HFFc6 (cell line): ENCODE measurements at regions not wholly inside any gene's neighbourhood (a gene's known extent, or its start where the extent isn't known, plus 50 kb on each side); places are given as distances from the start of the nearest gene placed in this dataset.

Experiments used
- DNase-seq: peaks from one replicate; pipeline ENCODE4 v3.0.0-alpha.2; 2018
- H3K27ac Mint-ChIP-seq: 2 replicates; pipeline ENCODE4 v1.8.0; 2020; ENCODE audit warnings: mild to moderate bottlenecking, mixed read lengths
- H3K27me3 Mint-ChIP-seq: 2 replicates; pipeline ENCODE4 v1.8.0; 2021; ENCODE audit warnings: mild to moderate bottlenecking, moderate library complexity, mixed read lengths; ENCODE audit not compliant: insufficient read depth
- H3K36me3 Mint-ChIP-seq: 2 replicates; pipeline ENCODE4 v1.8.0; 2021; ENCODE audit warnings: low read depth, mixed read lengths
- H3K4me1 Mint-ChIP-seq: 2 replicates; pipeline ENCODE4 v1.8.0; 2020; ENCODE audit warnings: low read depth, mixed read lengths
- H3K4me3 Mint-ChIP-seq: 2 replicates; pipeline ENCODE4 v1.8.0; 2020; ENCODE audit warnings: mild to moderate bottlenecking, moderate library complexity, mixed read lengths
- H3K9me3 Mint-ChIP-seq: 2 replicates; pipeline ENCODE4 v1.8.0; 2020; ENCODE audit warnings: mild to moderate bottlenecking, mixed read lengths
- TF ChIP-seq, protein P1 (sequence below): fragments of 200-600 bp; sonication (generic); IDR thresholded peaks from 2 replicates; pipeline ENCODE4 v1.5.0; 2021; ENCODE audit warnings: antibody characterized with exemption, mild to moderate bottlenecking

DNA sequence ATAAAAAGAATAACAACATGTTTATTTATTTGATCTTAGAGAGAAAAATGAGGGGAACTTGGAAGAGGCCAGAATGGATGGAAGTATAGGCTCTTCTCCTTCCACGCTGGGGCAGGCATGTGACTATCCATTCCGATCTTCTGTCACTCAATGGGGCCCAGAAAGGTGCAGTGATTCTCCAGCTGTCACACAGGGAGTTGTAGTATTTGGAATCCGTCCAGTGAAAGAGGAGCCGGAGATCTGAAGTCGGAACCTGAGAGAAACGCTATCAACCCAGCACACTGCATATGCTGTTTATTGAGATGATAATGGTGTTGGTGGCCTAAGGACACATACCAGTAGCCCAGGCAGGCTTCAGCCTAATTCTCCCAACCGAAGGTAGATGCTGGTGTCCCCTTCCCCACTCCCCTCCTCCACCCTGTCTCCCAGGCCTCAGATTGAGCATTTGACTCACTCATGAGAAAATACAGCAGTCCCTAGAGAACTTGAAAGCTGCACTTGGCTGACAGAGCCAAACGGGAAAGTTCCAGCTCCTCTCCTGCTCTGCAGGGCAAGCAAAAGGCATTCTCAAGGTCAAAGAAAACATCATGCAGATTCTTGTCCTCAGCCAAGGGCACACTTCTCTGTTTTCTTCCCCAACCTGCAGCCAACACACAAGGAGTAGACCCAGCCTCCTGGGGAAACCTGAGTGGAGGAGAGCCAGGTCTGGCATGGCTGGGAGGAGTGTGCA, 100.4 kb downstream of the IRF2BPL start:
- Mint-ChIP-seq H3K4me3 (no peak overlapping the region), H3K27ac (no peak overlapping the region), H3K27me3 (peaks cover 9% of the 10 kb centered on the region), H3K4me1 (peaks cover 24% of the 10 kb centered on the region), H3K36me3 (no peaks in the 10 kb centered on the region), H3K9me3 (no peaks in the 10 kb centered on the region)
- DNase-seq: no peak
- TF ChIP-seq, protein P1, sequence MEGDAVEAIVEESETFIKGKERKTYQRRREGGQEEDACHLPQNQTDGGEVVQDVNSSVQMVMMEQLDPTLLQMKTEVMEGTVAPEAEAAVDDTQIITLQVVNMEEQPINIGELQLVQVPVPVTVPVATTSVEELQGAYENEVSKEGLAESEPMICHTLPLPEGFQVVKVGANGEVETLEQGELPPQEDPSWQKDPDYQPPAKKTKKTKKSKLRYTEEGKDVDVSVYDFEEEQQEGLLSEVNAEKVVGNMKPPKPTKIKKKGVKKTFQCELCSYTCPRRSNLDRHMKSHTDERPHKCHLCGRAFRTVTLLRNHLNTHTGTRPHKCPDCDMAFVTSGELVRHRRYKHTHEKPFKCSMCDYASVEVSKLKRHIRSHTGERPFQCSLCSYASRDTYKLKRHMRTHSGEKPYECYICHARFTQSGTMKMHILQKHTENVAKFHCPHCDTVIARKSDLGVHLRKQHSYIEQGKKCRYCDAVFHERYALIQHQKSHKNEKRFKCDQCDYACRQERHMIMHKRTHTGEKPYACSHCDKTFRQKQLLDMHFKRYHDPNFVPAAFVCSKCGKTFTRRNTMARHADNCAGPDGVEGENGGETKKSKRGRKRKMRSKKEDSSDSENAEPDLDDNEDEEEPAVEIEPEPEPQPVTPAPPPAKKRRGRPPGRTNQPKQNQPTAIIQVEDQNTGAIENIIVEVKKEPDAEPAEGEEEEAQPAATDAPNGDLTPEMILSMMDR: no peak

DNA sequence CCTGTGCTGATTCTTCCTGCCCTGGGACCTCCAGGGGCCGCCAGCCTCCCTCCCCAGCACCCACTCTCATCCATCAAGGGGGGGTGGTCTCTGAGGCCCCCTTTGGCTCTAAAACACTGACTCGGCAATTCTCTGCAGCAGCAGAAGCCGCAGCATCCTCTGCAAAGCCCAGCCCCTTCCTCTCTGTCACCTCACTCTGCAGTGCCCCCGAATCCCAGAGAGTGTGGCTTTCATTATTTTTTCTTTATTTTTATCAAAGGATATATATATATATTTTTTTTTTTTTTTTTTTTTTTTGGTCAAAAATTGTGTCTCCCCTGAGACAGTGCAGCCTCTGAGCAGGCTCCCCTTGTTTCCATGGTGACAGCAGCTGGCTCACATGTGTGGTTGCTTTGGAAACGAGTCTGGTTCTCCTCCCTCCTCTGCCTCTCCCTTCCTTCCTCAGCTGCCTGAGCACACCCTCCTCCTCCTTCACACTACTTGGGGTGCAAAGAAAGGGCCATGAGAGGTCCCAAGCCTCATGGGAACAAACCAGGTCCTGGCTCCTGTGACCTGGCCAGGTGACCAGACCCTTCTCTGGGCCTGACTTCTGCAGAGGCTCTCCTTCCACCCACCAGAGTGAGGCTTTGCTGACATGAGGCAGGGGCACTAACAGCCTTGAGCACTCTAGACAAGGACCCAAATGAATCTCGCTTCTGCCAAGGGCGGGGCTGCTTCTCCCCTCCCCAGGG, 100.5 kb downstream of the LRRC74A start:
- Mint-ChIP-seq H3K27me3 (peaks cover 8% of the 10 kb centered on the region), H3K4me1 (peaks cover 33% of the 10 kb centered on the region), H3K4me3 (no peak overlapping the region), H3K9me3 (no peaks in the 10 kb centered on the region), H3K27ac (peak overlapping the region; percentile 66), H3K36me3 (no peaks in the 10 kb centered on the region)
- peak; percentile 61 for DNase-seq
- TF ChIP-seq, protein P1: no peak

DNA sequence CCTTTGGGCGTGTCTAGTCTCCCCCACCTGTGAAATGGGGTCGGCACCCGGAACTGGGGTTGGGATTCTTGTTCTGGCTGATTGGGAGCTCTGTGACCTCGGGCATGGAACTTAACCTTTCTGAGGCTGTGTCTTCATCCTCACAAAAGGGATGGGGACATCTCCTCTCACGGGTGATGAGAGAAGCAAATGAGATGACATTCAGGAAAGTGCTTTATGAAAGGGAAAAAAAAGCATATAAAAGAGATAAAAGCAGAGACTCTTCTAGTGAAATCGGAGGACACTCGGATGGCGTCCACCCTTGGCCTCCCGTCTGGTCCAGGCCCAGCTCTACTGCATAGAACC, 98.9 kb downstream of the LRRC74A start:
- no peak overlapping the region for H3K4me3 Mint-ChIP-seq
- H3K9me3 Mint-ChIP-seq: no peaks in the 10 kb centered on the region
- H3K27ac Mint-ChIP-seq: no peak overlapping the region; the same call in 1 of the 2 replicates

DNA sequence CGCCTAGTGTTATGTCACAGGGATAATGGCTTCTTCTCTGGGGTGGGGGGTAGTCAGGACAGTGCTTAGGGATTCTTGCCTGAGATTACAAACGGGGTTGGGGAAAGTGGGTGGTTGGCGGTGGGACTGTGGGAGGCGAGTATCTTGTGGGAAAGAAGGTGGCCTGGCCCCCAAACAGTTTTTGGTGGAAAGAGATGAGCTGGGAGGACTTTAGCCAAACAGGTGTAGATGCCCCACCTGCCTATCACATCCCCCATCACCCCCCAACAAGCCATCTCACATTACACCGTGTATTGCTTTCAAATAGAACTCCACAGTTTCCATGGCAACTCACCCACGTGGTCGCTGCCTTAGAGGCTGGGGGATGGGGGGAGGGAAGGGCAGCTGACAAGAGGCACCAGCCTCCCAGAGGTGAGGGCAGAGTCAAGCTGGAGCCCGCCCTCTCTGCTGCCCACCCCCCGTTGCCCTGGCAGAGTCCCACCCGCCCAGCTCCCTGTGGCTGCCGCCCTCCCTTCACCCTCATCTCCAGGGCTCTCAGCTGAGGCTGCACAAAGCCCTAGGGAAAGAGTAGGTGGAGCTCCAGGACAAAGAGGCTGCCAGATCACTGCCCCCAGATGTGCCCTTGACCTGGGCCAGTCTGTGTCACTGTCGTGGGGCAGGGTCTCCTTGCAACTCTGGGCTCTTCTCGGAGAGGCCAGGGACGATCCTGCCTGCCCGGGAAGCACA, 98.3 kb downstream of the LRRC74A start:
- no peaks in the 10 kb centered on the region for H3K9me3 Mint-ChIP-seq
- peaks cover 4% of the 10 kb centered on the region for H3K27me3 Mint-ChIP-seq
- no peaks in the 10 kb centered on the region for H3K36me3 Mint-ChIP-seq
- peaks cover 52% of the 10 kb centered on the region for H3K4me1 Mint-ChIP-seq
- DNase-seq: no peak
- H3K27ac Mint-ChIP-seq: no peak overlapping the region
- TF ChIP-seq, protein P1: no peak
- no peak overlapping the region for H3K4me3 Mint-ChIP-seq

More for the DNA sequence above, 98.9 kb downstream of the LRRC74A start:
- TF ChIP-seq, protein P1: no peak
- no peak for DNase-seq
- H3K36me3 Mint-ChIP-seq: no peaks in the 10 kb centered on the region
- H3K27me3 Mint-ChIP-seq: peaks cover 4% of the 10 kb centered on the region
- peaks cover 47% of the 10 kb centered on the region for H3K4me1 Mint-ChIP-seq

DNA sequence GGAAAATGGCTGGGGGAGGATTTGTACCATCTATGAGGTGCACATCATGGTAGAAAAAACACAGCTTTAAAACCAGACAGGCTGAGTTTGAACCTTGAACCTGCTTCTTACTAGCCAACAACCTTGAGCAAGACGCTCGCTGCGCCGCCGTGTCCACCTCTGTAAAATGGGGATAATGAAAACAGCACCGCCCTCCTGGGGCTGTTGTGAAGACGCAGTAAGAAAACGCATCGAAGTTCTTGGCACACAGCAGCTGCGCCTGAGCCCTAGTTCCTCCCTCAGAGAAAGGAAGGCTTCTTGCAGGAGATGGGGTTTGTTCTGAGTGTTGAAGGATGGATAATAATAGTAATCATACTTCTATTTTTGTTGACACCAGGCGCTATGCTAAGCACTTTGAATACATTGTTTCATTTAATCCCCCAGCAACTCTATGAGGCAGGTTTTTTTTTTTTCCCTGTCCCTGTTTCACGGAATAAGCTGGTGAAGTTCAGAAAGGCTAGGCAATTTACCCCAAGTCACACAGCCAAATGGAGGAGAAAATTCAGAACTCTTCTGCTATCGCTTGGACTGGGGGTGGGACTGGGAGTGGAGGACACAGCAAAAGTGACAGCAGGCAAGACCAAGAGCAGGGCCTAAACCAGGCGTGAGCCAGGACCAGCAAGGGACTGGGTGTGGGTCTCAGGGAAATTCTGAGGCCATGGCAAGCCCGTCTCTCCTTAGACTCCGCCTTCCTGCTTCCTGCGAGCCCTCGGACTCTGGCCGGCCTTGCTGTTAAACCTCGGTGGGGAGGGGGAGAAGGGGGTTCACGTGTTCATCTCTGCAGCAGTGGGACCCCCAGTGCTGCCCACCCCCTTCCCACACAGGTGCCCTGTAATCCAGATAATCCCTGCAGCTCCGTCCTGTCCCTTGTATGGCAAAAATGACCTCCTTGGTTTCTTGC, 97.5 kb downstream of the LRRC74A start:
- Mint-ChIP-seq H3K36me3 (no peaks in the 10 kb centered on the region), H3K9me3 (no peaks in the 10 kb centered on the region), H3K4me1 (peaks cover 60% of the 10 kb centered on the region), H3K27me3 (peaks cover 4% of the 10 kb centered on the region), H3K4me3 (no peak overlapping the region), H3K27ac (no peak overlapping the region)
- TF ChIP-seq, protein P1: no peak
- DNase-seq: no peak
